A549 (cell line): ENCODE measurements at regions not wholly inside any gene's neighbourhood (a gene's known extent, or its start where the extent isn't known, plus 50 kb on each side); places are given as distances from the start of the nearest gene placed in this dataset.

Experiments used
- BHLHE40 ChIP-seq: IDR thresholded peaks from 2 replicates; pipeline ENCODE4 v1.6.1; 2012; ENCODE audit warnings: low read depth, low read length, inconsistent platforms
- CTCF ChIP-seq: fragments of >200 bp; sonication (Bioruptor Twin); formaldehyde crosslinking; IDR thresholded peaks from 3 replicates; pipeline ENCODE4 v1.5.1; 2016
- EP300 ChIP-seq, 2 experiments: fragments of >200 bp; sonication (Bioruptor Twin); formaldehyde crosslinking; IDR thresholded peaks; 2 replicates in 1 of 2; 3 replicates in 1 of 2; pipeline ENCODE4 v1.6.1; 2016 to 2017
- ESRRA ChIP-seq: fragments of 150-350 bp; IDR thresholded peaks from 2 replicates; pipeline ENCODE4 v1.6.1; 2014; ENCODE audit warnings: mild to moderate bottlenecking, low read length, borderline replicate concordance
- GATA3 ChIP-seq: IDR thresholded peaks from 2 replicates; pipeline ENCODE4 v1.6.1; 2012; ENCODE audit warnings: borderline replicate concordance
- MAX ChIP-seq: IDR thresholded peaks from 2 replicates; pipeline ENCODE4 v1.6.1; 2012
- NR3C1 ChIP-seq: fragments of >200 bp; sonication (Bioruptor Twin); formaldehyde crosslinking; IDR thresholded peaks from 3 replicates; pipeline ENCODE4 v1.6.1; 2017
- PBX3 ChIP-seq: IDR thresholded peaks from 2 replicates; pipeline ENCODE4 v1.6.1; 2012
- POLR2A ChIP-seq: IDR thresholded peaks from 2 replicates; pipeline ENCODE4 v1.6.1; 2012; ENCODE audit warnings: mild to moderate bottlenecking, low read length
- REST ChIP-seq: fragments of 200-600 bp; sonication (generic); IDR thresholded peaks from 2 replicates; pipeline ENCODE4 v1.6.1; 2016; ENCODE audit warnings: antibody characterized with exemption, mild to moderate bottlenecking, moderate library complexity
- SMC3 ChIP-seq: fragments of >200 bp; sonication (Bioruptor Twin); formaldehyde crosslinking; IDR thresholded peaks from 3 replicates; pipeline ENCODE4 v1.6.1; 2018; ENCODE audit warnings: inconsistent platforms

- no peak for TF ChIP-seq GATA3
- TF ChIP-seq NR3C1, result no peak
- TF ChIP-seq PBX3, result no peak
- no peak for TF ChIP-seq EP300 (IDR thresholded peaks at IDR 0.05)
- TF ChIP-seq CTCF, result no peak
- TF ChIP-seq POLR2A, result no peak
- no peak for TF ChIP-seq SMC3
- no peak for TF ChIP-seq REST
- no peak for TF ChIP-seq BHLHE40
- TF ChIP-seq MAX, result no peak
- TF ChIP-seq ESRRA, result no peak
Measured at GRCh38 chr12:127900386-127900785, 366.6 kb upstream of the TMEM132C start.
